H1 (cell line): ENCODE measurements at regions not wholly inside any gene's neighbourhood (a gene's known extent, or its start where the extent isn't known, plus 50 kb on each side); places are given as distances from the start of the nearest gene placed in this dataset.

Experiments used
- BACH1 ChIP-seq: IDR thresholded peaks from 2 replicates; pipeline ENCODE4 v1.6.1; 2012; ENCODE audit warnings: low read length, improper control_type of control experiment
- EGR1 ChIP-seq: IDR thresholded peaks from 2 replicates; pipeline ENCODE4 v1.6.1; 2011; ENCODE audit warnings: low read depth, low read length, borderline replicate concordance
- GABPA ChIP-seq: IDR thresholded peaks from 2 replicates; pipeline ENCODE4 v1.6.1; 2011; ENCODE audit warnings: mild to moderate bottlenecking, low read length, moderate library complexity, borderline replicate concordance; ENCODE audit not compliant: insufficient read depth

GRCh38 chr12:98156697-98157096 is 358.7 kb upstream of the TMPO start (continued):
- TF ChIP-seq GABPA (no peak), EGR1 (no peak), BACH1 (no peak)
